K562 (cell line): ENCODE measurements at regions not wholly inside any gene's neighbourhood (a gene's known extent, or its start where the extent isn't known, plus 50 kb on each side); places are given as distances from the start of the nearest gene placed in this dataset.

Source experiments
- ETV5 ChIP-seq: sonication (generic); formaldehyde crosslinking; IDR thresholded peaks from 2 replicates; pipeline ENCODE4 v1.4.0; 2020; ENCODE audit warnings: low read depth, mild to moderate bottlenecking, missing genetic modification reagents
- MAFF ChIP-seq: IDR thresholded peaks from 2 replicates; pipeline ENCODE4 v1.6.1; 2012; ENCODE audit warnings: low read length, improper control_type of control experiment
- MYBL2 ChIP-seq, 2 experiments: fragments of 450-650 bp in 1 of 2; sonication (generic) in 1 of 2; formaldehyde crosslinking in 1 of 2; IDR thresholded peaks; 2 replicates each; pipeline versions ENCODE4 v1.6.1 to v1.8.1; 2017 to 2022; ENCODE audit warnings: borderline replicate concordance in 1 of 2, inconsistent platforms in 1 of 2, low read depth in 1 of 2, mild to moderate bottlenecking in 1 of 2, missing genetic modification reagents in 1 of 2, moderate library complexity in 1 of 2
- NFRKB ChIP-seq: fragments of 450-650 bp; IDR thresholded peaks from 2 replicates; pipeline ENCODE4 v1.6.1; 2016; ENCODE audit warnings: low read depth
- TF ChIP-seq, protein P1 (sequence below): fragments of 450-650 bp; IDR thresholded peaks from 2 replicates; pipeline ENCODE4 v1.6.1; 2016; ENCODE audit warnings: mild to moderate bottlenecking, moderate library complexity

DNA sequence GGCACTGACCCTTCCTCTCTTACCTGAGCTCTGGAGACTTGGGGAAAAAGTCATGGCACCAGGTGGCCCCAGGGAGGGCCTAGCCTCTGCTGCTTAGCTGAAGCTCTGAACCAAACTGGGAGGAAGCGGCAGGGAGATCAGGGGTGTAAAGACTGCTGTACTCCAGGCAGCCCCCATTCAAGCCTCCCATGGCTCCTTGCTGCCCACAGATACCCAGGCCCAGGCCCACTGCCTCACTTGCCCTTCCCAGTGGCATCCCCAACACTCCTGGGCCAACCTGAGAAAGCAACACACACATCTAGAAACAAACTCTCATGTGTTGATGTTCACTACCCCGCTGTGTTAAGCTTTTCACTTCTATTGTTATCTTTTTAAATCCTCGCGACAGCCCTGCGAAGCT is 151.6 kb downstream of the C5orf15 start (continued):
- TF ChIP-seq, protein P1, sequence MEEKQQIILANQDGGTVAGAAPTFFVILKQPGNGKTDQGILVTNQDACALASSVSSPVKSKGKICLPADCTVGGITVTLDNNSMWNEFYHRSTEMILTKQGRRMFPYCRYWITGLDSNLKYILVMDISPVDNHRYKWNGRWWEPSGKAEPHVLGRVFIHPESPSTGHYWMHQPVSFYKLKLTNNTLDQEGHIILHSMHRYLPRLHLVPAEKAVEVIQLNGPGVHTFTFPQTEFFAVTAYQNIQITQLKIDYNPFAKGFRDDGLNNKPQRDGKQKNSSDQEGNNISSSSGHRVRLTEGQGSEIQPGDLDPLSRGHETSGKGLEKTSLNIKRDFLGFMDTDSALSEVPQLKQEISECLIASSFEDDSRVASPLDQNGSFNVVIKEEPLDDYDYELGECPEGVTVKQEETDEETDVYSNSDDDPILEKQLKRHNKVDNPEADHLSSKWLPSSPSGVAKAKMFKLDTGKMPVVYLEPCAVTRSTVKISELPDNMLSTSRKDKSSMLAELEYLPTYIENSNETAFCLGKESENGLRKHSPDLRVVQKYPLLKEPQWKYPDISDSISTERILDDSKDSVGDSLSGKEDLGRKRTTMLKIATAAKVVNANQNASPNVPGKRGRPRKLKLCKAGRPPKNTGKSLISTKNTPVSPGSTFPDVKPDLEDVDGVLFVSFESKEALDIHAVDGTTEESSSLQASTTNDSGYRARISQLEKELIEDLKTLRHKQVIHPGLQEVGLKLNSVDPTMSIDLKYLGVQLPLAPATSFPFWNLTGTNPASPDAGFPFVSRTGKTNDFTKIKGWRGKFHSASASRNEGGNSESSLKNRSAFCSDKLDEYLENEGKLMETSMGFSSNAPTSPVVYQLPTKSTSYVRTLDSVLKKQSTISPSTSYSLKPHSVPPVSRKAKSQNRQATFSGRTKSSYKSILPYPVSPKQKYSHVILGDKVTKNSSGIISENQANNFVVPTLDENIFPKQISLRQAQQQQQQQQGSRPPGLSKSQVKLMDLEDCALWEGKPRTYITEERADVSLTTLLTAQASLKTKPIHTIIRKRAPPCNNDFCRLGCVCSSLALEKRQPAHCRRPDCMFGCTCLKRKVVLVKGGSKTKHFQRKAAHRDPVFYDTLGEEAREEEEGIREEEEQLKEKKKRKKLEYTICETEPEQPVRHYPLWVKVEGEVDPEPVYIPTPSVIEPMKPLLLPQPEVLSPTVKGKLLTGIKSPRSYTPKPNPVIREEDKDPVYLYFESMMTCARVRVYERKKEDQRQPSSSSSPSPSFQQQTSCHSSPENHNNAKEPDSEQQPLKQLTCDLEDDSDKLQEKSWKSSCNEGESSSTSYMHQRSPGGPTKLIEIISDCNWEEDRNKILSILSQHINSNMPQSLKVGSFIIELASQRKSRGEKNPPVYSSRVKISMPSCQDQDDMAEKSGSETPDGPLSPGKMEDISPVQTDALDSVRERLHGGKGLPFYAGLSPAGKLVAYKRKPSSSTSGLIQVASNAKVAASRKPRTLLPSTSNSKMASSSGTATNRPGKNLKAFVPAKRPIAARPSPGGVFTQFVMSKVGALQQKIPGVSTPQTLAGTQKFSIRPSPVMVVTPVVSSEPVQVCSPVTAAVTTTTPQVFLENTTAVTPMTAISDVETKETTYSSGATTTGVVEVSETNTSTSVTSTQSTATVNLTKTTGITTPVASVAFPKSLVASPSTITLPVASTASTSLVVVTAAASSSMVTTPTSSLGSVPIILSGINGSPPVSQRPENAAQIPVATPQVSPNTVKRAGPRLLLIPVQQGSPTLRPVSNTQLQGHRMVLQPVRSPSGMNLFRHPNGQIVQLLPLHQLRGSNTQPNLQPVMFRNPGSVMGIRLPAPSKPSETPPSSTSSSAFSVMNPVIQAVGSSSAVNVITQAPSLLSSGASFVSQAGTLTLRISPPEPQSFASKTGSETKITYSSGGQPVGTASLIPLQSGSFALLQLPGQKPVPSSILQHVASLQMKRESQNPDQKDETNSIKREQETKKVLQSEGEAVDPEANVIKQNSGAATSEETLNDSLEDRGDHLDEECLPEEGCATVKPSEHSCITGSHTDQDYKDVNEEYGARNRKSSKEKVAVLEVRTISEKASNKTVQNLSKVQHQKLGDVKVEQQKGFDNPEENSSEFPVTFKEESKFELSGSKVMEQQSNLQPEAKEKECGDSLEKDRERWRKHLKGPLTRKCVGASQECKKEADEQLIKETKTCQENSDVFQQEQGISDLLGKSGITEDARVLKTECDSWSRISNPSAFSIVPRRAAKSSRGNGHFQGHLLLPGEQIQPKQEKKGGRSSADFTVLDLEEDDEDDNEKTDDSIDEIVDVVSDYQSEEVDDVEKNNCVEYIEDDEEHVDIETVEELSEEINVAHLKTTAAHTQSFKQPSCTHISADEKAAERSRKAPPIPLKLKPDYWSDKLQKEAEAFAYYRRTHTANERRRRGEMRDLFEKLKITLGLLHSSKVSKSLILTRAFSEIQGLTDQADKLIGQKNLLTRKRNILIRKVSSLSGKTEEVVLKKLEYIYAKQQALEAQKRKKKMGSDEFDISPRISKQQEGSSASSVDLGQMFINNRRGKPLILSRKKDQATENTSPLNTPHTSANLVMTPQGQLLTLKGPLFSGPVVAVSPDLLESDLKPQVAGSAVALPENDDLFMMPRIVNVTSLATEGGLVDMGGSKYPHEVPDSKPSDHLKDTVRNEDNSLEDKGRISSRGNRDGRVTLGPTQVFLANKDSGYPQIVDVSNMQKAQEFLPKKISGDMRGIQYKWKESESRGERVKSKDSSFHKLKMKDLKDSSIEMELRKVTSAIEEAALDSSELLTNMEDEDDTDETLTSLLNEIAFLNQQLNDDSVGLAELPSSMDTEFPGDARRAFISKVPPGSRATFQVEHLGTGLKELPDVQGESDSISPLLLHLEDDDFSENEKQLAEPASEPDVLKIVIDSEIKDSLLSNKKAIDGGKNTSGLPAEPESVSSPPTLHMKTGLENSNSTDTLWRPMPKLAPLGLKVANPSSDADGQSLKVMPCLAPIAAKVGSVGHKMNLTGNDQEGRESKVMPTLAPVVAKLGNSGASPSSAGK = no peak
- TF ChIP-seq ETV5 (CRISPR knock-in tag) (no peak), NFRKB (no peak), MYBL2 (IDR thresholded peaks at IDR 0.05; ENCODE audit: low read depth) (no peak), MYBL2 (CRISPR knock-in tag; IDR thresholded peaks at IDR 0.05; ENCODE audit: borderline replicate concordance) (no peak), MAFF (no peak)
